Progenitor cell of endocrine pancreas (in vitro differentiated cells): ENCODE measurements at regions not wholly inside any gene's neighbourhood (a gene's known extent, or its start where the extent isn't known, plus 50 kb on each side); places are given as distances from the start of the nearest gene placed in this dataset.
"Not testable (repeated sequence)": the region's sequence is repeated elsewhere in the genome, so short reads cannot be mapped to it uniquely, and the experiment has no call there.

Source experiments
- DNase-seq: peaks from one replicate; pipeline ENCODE4 v3.0.0; 2021; ENCODE audit warnings: low spot score; ENCODE audit not compliant: unreplicated experiment
- H3K27ac Mint-ChIP-seq: 2 replicates; pipeline ENCODE4 v1.8.0; 2021; ENCODE audit warnings: mild to moderate bottlenecking, moderate library complexity, mixed read lengths
- H3K27me3 Mint-ChIP-seq: 2 replicates; pipeline ENCODE4 v1.8.0; 2021; ENCODE audit warnings: mixed read lengths
- H3K36me3 Mint-ChIP-seq: 2 replicates; pipeline ENCODE4 v1.8.0; 2022; ENCODE audit warnings: mixed read lengths; ENCODE audit not compliant: insufficient read depth
- H3K4me1 Mint-ChIP-seq: 2 replicates; pipeline ENCODE4 v1.8.0; 2021; ENCODE audit warnings: low read depth, mixed read lengths
- H3K4me3 Mint-ChIP-seq: 2 replicates; pipeline ENCODE4 v1.8.0; 2021; ENCODE audit warnings: low read depth, mild to moderate bottlenecking, moderate library complexity, mixed read lengths
- H3K9me3 Mint-ChIP-seq: 2 replicates; pipeline ENCODE4 v1.8.0; 2021; ENCODE audit warnings: low read depth, mixed read lengths
- CTCF ChIP-seq: fragments of 200-600 bp; sonication (generic); IDR thresholded peaks from one replicate; pipeline ENCODE4 v1.5.0; 2021; ENCODE audit warnings: antibody characterized with exemption, mild to moderate bottlenecking; ENCODE audit not compliant: unreplicated experiment

- Mint-ChIP-seq H3K27me3 (peaks cover 11% of the 10 kb centered on the region), H3K9me3 (no peaks in the 10 kb centered on the region), H3K36me3 (no peaks in the 10 kb centered on the region), H3K4me1 (peaks cover 7% of the 10 kb centered on the region), H3K4me3 (no peak overlapping the region), H3K27ac (no peak overlapping the region)
- no peak for TF ChIP-seq CTCF
- no peak for DNase-seq
These were observed 159.7 kb downstream of the BMP7 start for GRCh38 chr20:57106692-57107091.

GRCh38 chr20:57107208-57107607 lies 159.2 kb downstream of the BMP7 start:
- H3K9me3 Mint-ChIP-seq: no peaks in the 10 kb centered on the region
- TF ChIP-seq CTCF: no peak
- H3K4me3 Mint-ChIP-seq: no peak overlapping the region
- peaks cover 7% of the 10 kb centered on the region for H3K4me1 Mint-ChIP-seq
- H3K27me3 Mint-ChIP-seq: peaks cover 11% of the 10 kb centered on the region
- DNase-seq: no peak
- H3K36me3 Mint-ChIP-seq: no peaks in the 10 kb centered on the region
- no peak overlapping the region for H3K27ac Mint-ChIP-seq

GRCh38 chr20:57108218-57108617 lies 158.2 kb downstream of the BMP7 start:
- Mint-ChIP-seq H3K4me1 (peaks cover 7% of the 10 kb centered on the region), H3K27ac (no peak overlapping the region), H3K4me3 (no peak overlapping the region), H3K27me3 (peaks cover 13% of the 10 kb centered on the region), H3K36me3 (no peaks in the 10 kb centered on the region), H3K9me3 (no peaks in the 10 kb centered on the region)
- DNase-seq: no peak
- TF ChIP-seq CTCF: no peak

GRCh38 chr20:57108742-57109570 lies 157.5 kb downstream of the BMP7 start:
- H3K4me3 Mint-ChIP-seq: no peak overlapping the region
- H3K27me3 Mint-ChIP-seq: peaks cover 13% of the 10 kb centered on the region
- TF ChIP-seq CTCF: no peak
- no peaks in the 10 kb centered on the region for H3K9me3 Mint-ChIP-seq
- peak overlapping the region; percentile 70 for H3K27ac Mint-ChIP-seq
- no peak for DNase-seq
- H3K36me3 Mint-ChIP-seq: no peaks in the 10 kb centered on the region
- H3K4me1 Mint-ChIP-seq: peaks cover 8% of the 10 kb centered on the region

DNA sequence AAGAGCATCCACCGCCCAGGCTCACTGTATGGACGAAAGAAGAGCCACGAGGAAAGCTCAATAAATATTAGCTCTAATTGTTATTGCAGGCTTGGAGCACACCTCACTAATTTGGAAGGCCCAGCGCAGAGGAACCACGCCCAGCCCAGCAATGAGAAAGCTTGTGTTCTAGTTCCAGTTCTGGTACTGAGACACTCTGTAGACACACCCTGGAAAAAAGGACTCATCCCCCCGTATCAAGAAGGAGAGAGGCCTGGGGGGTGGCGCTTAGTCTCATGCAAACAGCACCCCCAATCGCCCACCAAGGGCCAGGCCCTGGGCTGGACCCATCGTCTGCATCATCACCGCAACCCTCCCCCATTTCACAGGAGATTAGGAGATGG lies 156.9 kb downstream of the BMP7 start:
- no peaks in the 10 kb centered on the region for H3K36me3 Mint-ChIP-seq
- H3K4me3 Mint-ChIP-seq: no peak overlapping the region
- DNase-seq: no peak
- no peaks in the 10 kb centered on the region for H3K9me3 Mint-ChIP-seq
- peaks cover 9% of the 10 kb centered on the region for H3K4me1 Mint-ChIP-seq
- H3K27me3 Mint-ChIP-seq: peaks cover 8% of the 10 kb centered on the region
- no peak overlapping the region for H3K27ac Mint-ChIP-seq
- no peak for TF ChIP-seq CTCF

DNA sequence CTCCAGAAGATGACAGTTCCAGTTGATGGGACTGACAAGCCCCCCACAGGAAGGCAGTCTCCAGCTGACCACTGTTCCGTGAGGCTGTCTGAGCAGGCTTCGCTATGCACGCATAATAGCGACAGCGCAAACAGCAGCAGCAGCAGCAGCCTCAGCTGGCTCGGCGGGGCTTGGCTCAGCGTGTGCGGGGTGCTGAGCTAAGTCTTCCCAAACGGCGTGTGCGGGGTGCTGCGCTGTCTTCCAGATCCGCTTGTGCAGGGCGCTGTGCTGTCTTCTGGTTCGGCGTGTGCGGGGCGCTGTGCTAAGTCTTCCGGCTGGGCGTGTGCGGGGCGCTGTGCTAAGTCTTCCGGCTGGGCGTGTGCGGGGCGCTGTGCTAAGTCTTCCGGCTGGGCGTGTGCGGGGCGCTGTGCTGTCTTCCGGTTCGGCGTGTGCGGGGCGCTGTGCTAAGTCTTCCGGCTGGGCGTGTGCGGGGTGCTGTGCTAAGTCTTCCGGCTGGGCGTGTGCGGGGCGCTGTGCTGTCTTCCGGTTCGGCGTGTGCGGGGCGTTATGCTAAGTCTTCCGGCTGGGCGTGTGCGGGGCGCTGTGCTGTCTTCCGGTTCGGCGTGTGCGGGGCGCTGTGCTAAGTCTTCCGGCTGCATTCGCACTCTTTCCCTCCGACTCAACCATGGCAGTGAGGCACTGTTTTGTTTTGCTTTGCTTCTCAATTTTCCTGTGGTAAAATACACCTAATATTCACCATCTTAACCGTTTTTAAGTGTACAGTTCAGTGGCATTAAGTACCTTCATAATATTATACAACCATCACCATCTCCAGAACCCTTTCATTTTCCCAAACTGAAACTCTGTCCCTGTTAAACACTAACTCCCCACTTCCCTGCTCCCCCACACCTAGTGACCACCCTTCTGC lies 156.1 kb downstream of the BMP7 start:
- DNase-seq, H3K4me3 Mint-ChIP-seq, H3K36me3 Mint-ChIP-seq, H3K27me3 Mint-ChIP-seq, H3K9me3 Mint-ChIP-seq, H3K27ac Mint-ChIP-seq: not testable (repeated sequence)
- peaks cover 11% of the 10 kb centered on the region for H3K4me1 Mint-ChIP-seq
